ENCODE measurements at regions not wholly inside any gene's neighbourhood (a gene's known extent, or its start where the extent isn't known, plus 50 kb on each side); places are given as distances from the start of the nearest gene placed in this dataset.

- Mint-ChIP-seq H3K27ac (ENCODE audit: unreplicated experiment) (no peak overlapping the region), H3K36me3 (ENCODE audit: insufficient read depth, unreplicated experiment) (no peaks in the 10 kb centered on the region), H3K9me3 (ENCODE audit: low read depth, unreplicated experiment) (no peaks in the 10 kb centered on the region), H3K4me1 (ENCODE audit: low read depth, unreplicated experiment) (no peaks in the 10 kb centered on the region), H3K27me3 (ENCODE audit: unreplicated experiment) (no peaks in the 10 kb centered on the region), H3K4me3 (ENCODE audit: low read depth, unreplicated experiment) (no peak overlapping the region)
- intact Hi-C loops (cut with micrococcal nuclease; ENCODE audit: unreplicated experiment): no loop called here
- TF ChIP-seq, protein P1, sequence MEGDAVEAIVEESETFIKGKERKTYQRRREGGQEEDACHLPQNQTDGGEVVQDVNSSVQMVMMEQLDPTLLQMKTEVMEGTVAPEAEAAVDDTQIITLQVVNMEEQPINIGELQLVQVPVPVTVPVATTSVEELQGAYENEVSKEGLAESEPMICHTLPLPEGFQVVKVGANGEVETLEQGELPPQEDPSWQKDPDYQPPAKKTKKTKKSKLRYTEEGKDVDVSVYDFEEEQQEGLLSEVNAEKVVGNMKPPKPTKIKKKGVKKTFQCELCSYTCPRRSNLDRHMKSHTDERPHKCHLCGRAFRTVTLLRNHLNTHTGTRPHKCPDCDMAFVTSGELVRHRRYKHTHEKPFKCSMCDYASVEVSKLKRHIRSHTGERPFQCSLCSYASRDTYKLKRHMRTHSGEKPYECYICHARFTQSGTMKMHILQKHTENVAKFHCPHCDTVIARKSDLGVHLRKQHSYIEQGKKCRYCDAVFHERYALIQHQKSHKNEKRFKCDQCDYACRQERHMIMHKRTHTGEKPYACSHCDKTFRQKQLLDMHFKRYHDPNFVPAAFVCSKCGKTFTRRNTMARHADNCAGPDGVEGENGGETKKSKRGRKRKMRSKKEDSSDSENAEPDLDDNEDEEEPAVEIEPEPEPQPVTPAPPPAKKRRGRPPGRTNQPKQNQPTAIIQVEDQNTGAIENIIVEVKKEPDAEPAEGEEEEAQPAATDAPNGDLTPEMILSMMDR (IDR thresholded peaks at IDR 0.05; ENCODE audit: unreplicated experiment): no peak
- DNase-seq: no peak
- CTCF ChIA-PET: no interaction called here
- no TSS peak for BruUV-seq (replicated peaks)
These were observed 65.8 kb upstream of the CFAP20DC start for GRCh38 chr3:59115364-59116232.

- H3K36me3 Mint-ChIP-seq (ENCODE audit: insufficient read depth, unreplicated experiment): no peaks in the 10 kb centered on the region
- no peaks in the 10 kb centered on the region for H3K27me3 Mint-ChIP-seq (ENCODE audit: unreplicated experiment)
- H3K9me3 Mint-ChIP-seq (ENCODE audit: low read depth, unreplicated experiment): no peaks in the 10 kb centered on the region
- CTCF ChIA-PET: interaction anchor here (0.5 kb wide), 1 partner anchor 279 kb away, joined by 3 read pairs; no protein-coding TSS in a partner anchor
- intact Hi-C loops (cut with micrococcal nuclease; ENCODE audit: unreplicated experiment): no loop called here
- H3K4me1 Mint-ChIP-seq (ENCODE audit: low read depth, unreplicated experiment): peaks cover 10% of the 10 kb centered on the region
- no peak overlapping the region for H3K27ac Mint-ChIP-seq (ENCODE audit: unreplicated experiment)
- no peak for DNase-seq
- H3K4me3 Mint-ChIP-seq (ENCODE audit: low read depth, unreplicated experiment): no peak overlapping the region
- no TSS peak for BruUV-seq (replicated peaks)
- TF ChIP-seq, protein P1 (IDR thresholded peaks at IDR 0.05; ENCODE audit: unreplicated experiment): no peak
These were observed 58.3 kb upstream of the CFAP20DC start for GRCh38 chr3:59107856-59108815.

DNA sequence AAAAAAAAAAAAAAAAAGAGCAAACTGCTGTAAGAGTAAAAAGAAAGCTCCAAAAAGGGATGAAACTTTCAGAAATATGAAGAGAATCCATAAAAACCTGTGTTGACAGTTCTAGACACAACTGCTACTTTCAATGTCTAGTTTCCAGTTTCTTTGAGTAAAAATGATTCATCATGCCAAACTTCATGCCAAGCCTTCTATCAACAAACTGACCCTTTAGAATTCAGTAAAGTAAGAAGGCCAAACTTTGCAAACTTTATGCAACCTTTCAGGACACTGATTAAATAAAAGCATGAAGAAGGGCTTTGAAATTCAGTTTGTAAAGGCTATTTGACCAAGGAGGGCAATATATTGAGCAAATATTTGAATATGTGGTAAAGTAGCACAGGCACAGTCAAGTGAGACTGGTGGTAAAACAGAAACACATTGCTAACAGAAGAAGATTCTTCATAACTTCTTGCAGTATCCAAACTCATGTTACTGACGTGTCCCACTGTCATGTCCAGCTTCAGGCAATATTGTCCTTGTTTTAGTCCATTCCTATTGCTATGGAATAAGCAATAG is 56.3 kb upstream of the CFAP20DC start:
- CTCF ChIA-PET: no interaction called here
- Mint-ChIP-seq H3K36me3 (ENCODE audit: insufficient read depth, unreplicated experiment) (no peaks in the 10 kb centered on the region), H3K27ac (ENCODE audit: unreplicated experiment) (no peak overlapping the region), H3K4me1 (ENCODE audit: low read depth, unreplicated experiment) (peaks cover 10% of the 10 kb centered on the region), H3K9me3 (ENCODE audit: low read depth, unreplicated experiment) (no peaks in the 10 kb centered on the region), H3K4me3 (ENCODE audit: low read depth, unreplicated experiment) (no peak overlapping the region), H3K27me3 (ENCODE audit: unreplicated experiment) (no peaks in the 10 kb centered on the region)
- no peak for DNase-seq
- intact Hi-C loops (cut with micrococcal nuclease; ENCODE audit: unreplicated experiment): no loop called here
- TF ChIP-seq, protein P1 (IDR thresholded peaks at IDR 0.05; ENCODE audit: unreplicated experiment): no peak
- BruUV-seq (replicated peaks): no TSS peak

GRCh38 chr3:59103552-59103951 is 53.7 kb upstream of the CFAP20DC start:
- no peak overlapping the region for H3K4me3 Mint-ChIP-seq (ENCODE audit: low read depth, unreplicated experiment)
- no peak overlapping the region for H3K27ac Mint-ChIP-seq (ENCODE audit: unreplicated experiment)
- CTCF ChIA-PET: no interaction called here
- H3K36me3 Mint-ChIP-seq (ENCODE audit: insufficient read depth, unreplicated experiment): no peaks in the 10 kb centered on the region
- peaks cover 10% of the 10 kb centered on the region for H3K4me1 Mint-ChIP-seq (ENCODE audit: low read depth, unreplicated experiment)
- TF ChIP-seq, protein P1 (IDR thresholded peaks at IDR 0.05; ENCODE audit: unreplicated experiment): no peak
- intact Hi-C loops (cut with micrococcal nuclease; ENCODE audit: unreplicated experiment): no loop called here
- no peaks in the 10 kb centered on the region for H3K9me3 Mint-ChIP-seq (ENCODE audit: low read depth, unreplicated experiment)
- H3K27me3 Mint-ChIP-seq (ENCODE audit: unreplicated experiment): no peaks in the 10 kb centered on the region
- DNase-seq: no peak
- BruUV-seq (replicated peaks): no TSS peak

Measured in Calu3 (cell line).